Body of pancreas (tissue), 4 donors: ENCODE measurements at regions not wholly inside any gene's neighbourhood (a gene's known extent, or its start where the extent isn't known, plus 50 kb on each side); places are given as distances from the start of the nearest gene placed in this dataset.

Source experiments
- ATAC-seq: fragments of 150-250 bp; one replicate; pipeline ENCODE4 v1.9.1; 2016
- DNase-seq, 4 donors: peaks; one replicate each; pipeline ENCODE4 v3.0.0-alpha.2; 2019
- H3K27ac ChIP-seq, 4 donors: fragments of 200-600 bp; sonication (generic); 1 replicate in 3 of 4; 2 replicates in 1 of 4; pipeline versions ENCODE4 v1.5.1 to v1.6.1; 2016 to 2019; ENCODE audit warnings: mild to moderate bottlenecking in 1 of 4, mixed read lengths in 1 of 4, moderate library complexity in 1 of 4
- H3K27me3 ChIP-seq, 2 donors: fragments of 200-600 bp; sonication (generic); one replicate each; pipeline ENCODE4 v1.6.0; 2016; ENCODE audit warnings: mild to moderate bottlenecking in 1 of 2
- H3K36me3 ChIP-seq, 2 donors: fragments of 200-600 bp; sonication (generic); replicated peaks in 1 of 2; 2 replicates each; pipeline ENCODE4 v1.5.1; 2016; ENCODE audit warnings: low read depth in 2 of 2; ENCODE audit not compliant: insufficient read depth in 1 of 2
- H3K4me1 ChIP-seq: fragments of 200-600 bp; sonication (generic); one replicate; pipeline ENCODE4 v1.6.0; 2016
- H3K4me3 ChIP-seq, 2 donors: fragments of 200-600 bp; sonication (generic); 1 replicate in 1 of 2; 2 replicates in 1 of 2; pipeline ENCODE4 v1.5.1; 2016 to 2019
- H3K9me3 ChIP-seq, 3 donors: fragments of 200-600 bp; sonication (generic); 1 replicate in 2 of 3; 2 replicates in 1 of 3; pipeline ENCODE4 v1.5.1; 2016
- POLR2A ChIP-seq, 3 donors: fragments of 450-650 bp; IDR thresholded peaks; one replicate each; pipeline ENCODE4 v1.6.1; 2016; ENCODE audit warnings: antibody characterized with exemption in 3 of 3, mild to moderate bottlenecking in 2 of 3
- WGBS, 2 donors: methylation state at CpG; one replicate each; pipeline ENCODE4 v1.1.5; 2017; 5-methylcytosine and 5-hydroxymethylcytosine counted together
- intact Hi-C: fragments of 100-400 bp; cut with DNase I; formaldehyde crosslinking; loops from one replicate; pipeline ENCODE4 v1.15.1; 2023
- TF ChIP-seq, protein P1 (sequence below), 7 experiments: fragments of 450-650 bp in 4 of 7; fragments of 200-600 bp in 3 of 7; sonication (generic) in 3 of 7; IDR thresholded peaks; one replicate each; pipeline ENCODE4 v1.5.1; 2016 to 2019; ENCODE audit warnings: antibody characterized with exemption in 7 of 7

DNA sequence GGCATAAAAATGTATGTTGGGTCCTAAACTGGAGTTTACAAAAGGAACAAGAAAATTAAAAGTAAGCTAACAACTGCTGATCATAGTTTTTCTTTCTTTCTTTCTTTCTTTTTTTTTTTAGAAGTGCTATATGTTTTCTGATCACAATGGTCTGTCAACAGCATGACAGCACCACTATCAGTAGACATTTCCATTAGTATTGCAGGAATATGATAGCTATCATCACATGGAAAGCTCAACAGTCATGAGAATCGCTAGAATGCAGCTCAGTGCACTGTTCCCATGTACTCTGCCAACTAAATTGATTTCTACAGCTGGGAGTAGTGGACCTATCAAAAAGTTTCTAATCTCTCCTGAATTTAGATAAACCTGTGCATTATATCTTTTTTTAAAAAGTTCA is 950.3 kb upstream of the ACVR2A start:
- H3K9me3 ChIP-seq: no peaks in the 10 kb centered on the region
- ATAC-seq (no peak), DNase-seq (no peak)
- H3K36me3 ChIP-seq: no peaks in the 10 kb centered on the region
- TF ChIP-seq POLR2A (IDR thresholded peaks at IDR 0.05): no peak
- TF ChIP-seq, protein P1, sequence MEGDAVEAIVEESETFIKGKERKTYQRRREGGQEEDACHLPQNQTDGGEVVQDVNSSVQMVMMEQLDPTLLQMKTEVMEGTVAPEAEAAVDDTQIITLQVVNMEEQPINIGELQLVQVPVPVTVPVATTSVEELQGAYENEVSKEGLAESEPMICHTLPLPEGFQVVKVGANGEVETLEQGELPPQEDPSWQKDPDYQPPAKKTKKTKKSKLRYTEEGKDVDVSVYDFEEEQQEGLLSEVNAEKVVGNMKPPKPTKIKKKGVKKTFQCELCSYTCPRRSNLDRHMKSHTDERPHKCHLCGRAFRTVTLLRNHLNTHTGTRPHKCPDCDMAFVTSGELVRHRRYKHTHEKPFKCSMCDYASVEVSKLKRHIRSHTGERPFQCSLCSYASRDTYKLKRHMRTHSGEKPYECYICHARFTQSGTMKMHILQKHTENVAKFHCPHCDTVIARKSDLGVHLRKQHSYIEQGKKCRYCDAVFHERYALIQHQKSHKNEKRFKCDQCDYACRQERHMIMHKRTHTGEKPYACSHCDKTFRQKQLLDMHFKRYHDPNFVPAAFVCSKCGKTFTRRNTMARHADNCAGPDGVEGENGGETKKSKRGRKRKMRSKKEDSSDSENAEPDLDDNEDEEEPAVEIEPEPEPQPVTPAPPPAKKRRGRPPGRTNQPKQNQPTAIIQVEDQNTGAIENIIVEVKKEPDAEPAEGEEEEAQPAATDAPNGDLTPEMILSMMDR (IDR thresholded peaks at IDR 0.05): no peak
- WGBS, 2 donors: 29% methylated on average over 1 of the region's 1 CpG
- no peak overlapping the region for H3K4me3 ChIP-seq
- intact Hi-C loops: no loop called here
- H3K27me3 ChIP-seq: no peaks in the 10 kb centered on the region
- H3K27ac ChIP-seq: no peak overlapping the region
- no peaks in the 10 kb centered on the region for H3K4me1 ChIP-seq

DNA sequence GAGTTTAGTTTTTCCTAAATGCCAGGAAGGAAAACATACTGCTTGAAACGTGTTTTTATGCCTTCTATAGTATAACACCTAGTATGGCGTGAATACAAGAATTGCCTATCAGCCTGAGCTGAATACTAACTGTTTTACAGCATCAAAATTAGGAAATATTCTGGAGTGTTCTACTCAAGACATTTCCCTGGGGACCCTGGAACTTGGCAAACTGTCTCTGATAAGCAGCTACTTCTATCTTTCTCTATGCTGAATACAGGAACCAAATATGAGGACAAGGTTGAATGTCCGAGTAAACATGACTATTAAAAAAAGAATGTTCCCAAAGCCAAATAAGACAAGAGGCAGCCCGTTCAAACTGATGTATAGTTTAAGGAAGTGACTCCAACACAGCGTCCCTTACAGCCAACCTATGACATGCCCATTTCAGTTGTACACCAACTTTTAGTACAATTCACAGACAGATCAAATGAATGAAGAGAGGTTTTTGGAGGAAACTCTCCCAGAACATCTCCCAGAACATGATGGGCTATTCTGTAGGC is 951.3 kb upstream of the ACVR2A start:
- ATAC-seq (no peak), DNase-seq (peak in 3 of 4 donors; percentile 14 to 22 (median 16))
- no peak overlapping the region for H3K4me3 ChIP-seq
- no peaks in the 10 kb centered on the region for H3K9me3 ChIP-seq
- no peaks in the 10 kb centered on the region for H3K27me3 ChIP-seq
- no peaks in the 10 kb centered on the region for H3K36me3 ChIP-seq
- WGBS, 2 donors: 57 to 66% methylated on average over 5 of the region's 5 CpGs
- no peak for TF ChIP-seq POLR2A (IDR thresholded peaks at IDR 0.05)
- TF ChIP-seq, protein P1 (IDR thresholded peaks at IDR 0.05): no peak
- no peak overlapping the region for H3K27ac ChIP-seq
- intact Hi-C loops: no loop called here
- H3K4me1 ChIP-seq: no peaks in the 10 kb centered on the region

DNA sequence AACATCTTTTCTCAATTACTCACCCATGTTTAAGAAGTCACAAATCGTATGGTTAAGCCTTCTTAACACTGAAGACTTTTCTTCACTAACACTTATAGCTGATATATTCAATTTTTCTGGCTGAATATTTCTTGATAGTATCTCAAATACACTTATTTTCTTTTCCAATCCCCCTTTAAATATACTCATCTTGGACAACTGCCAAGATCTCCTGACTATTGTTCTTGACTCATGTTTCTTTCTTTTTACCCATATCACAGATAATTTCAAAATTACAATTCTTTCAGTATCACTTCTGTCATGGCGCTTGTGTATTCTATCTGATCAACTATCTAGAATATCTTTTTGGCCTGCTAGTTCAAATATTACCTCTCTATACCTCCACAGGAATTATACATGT is 954.3 kb upstream of the ACVR2A start:
- no peaks in the 10 kb centered on the region for H3K4me1 ChIP-seq
- H3K27ac ChIP-seq: no peak overlapping the region
- H3K4me3 ChIP-seq: no peak overlapping the region
- H3K27me3 ChIP-seq: no peaks in the 10 kb centered on the region
- intact Hi-C loops: no loop called here
- no peaks in the 10 kb centered on the region for H3K36me3 ChIP-seq
- TF ChIP-seq, protein P1 (IDR thresholded peaks at IDR 0.05): no peak
- no peak for TF ChIP-seq POLR2A (IDR thresholded peaks at IDR 0.05)
- ATAC-seq (no peak), DNase-seq (no peak)
- no peaks in the 10 kb centered on the region for H3K9me3 ChIP-seq
- 76 to 77% methylated on average over 2 of the region's 2 CpGs for WGBS, 2 donors

DNA sequence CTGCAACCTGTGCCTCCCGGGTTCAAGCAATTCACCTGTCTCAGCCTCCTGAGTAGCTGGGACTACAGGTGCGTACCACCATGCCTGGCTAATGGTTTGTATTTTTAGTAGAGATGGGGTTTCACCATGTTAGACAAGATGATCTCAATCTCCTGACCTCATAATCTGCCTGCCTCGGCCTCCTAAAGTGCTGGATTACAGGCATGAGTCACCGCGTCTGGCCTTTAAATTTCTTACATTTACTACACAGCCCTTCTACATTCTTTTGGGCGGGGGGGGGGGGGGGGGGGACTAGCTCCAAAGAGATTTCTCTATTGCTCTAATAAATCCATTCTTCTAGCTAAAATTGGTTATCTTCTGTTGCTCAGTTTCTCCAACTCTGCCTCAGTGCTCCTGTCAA is 964.9 kb upstream of the ACVR2A start:
- Histone ChIP-seq H3K4me1 (no peaks in the 10 kb centered on the region), H3K4me3 (no peak overlapping the region), H3K9me3 (no peaks in the 10 kb centered on the region), H3K36me3 (no peaks in the 10 kb centered on the region), H3K27me3 (no peaks in the 10 kb centered on the region), H3K27ac (no peak overlapping the region)
- WGBS, 2 donors: 74 to 87% methylated on average over 6 of the region's 6 CpGs
- no peak for ATAC-seq
- intact Hi-C loops: no loop called here
- no peak for DNase-seq
- no peak for TF ChIP-seq POLR2A (IDR thresholded peaks at IDR 0.05)
- TF ChIP-seq, protein P1 (IDR thresholded peaks at IDR 0.05): no peak

DNA sequence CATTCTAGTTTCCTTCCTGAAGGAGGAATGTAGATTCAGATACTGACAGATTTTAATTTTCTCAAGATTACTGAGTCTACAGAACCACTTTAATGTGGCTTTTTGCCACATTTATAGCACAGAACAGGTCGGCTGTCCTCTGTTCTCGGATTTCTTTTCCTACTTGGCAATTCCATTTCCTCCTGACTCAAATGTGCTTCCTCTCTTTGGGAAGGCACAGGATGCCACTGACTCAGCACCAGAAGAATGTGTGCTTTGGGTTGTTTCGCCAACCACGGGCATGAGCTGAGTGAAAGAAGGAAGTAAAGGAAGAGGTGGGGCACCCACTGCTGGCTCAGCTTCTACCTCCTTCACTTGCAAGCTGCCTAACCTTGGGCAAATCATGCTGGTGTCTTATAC is 970.6 kb upstream of the ACVR2A start:
- DNase-seq: no peak
- no peaks in the 10 kb centered on the region for H3K9me3 ChIP-seq
- no peak overlapping the region for H3K27ac ChIP-seq
- no peak for ATAC-seq
- H3K36me3 ChIP-seq: no peaks in the 10 kb centered on the region
- TF ChIP-seq, protein P1 (IDR thresholded peaks at IDR 0.05): no peak
- no peak for TF ChIP-seq POLR2A (IDR thresholded peaks at IDR 0.05)
- intact Hi-C loops: no loop called here
- no peaks in the 10 kb centered on the region for H3K4me1 ChIP-seq
- no peaks in the 10 kb centered on the region for H3K27me3 ChIP-seq
- no peak overlapping the region for H3K4me3 ChIP-seq
- WGBS, 2 donors: 36 to 53% methylated on average over 4 of the region's 4 CpGs
